Tibial nerve (tissue), 4 donors: ENCODE measurements at regions not wholly inside any gene's neighbourhood (a gene's known extent, or its start where the extent isn't known, plus 50 kb on each side); places are given as distances from the start of the nearest gene placed in this dataset.

Source experiments
- DNase-seq, 2 donors: peaks; one replicate each; pipeline ENCODE4 v3.0.0-alpha.2; 2019; ENCODE audit warnings: low spot score in 2 of 2
- H3K27ac ChIP-seq, 4 donors: fragments of 200-600 bp; sonication (generic) in 3 of 4; one replicate each; pipeline ENCODE4 v1.5.1; 2017 to 2019; ENCODE audit warnings: mild to moderate bottlenecking in 1 of 4
- H3K27me3 ChIP-seq, 2 donors: fragments of 200-600 bp; sonication (generic) in 1 of 2; one replicate each; pipeline versions ENCODE4 v1.5.1 to v1.6.0; 2017 to 2019
- H3K36me3 ChIP-seq, 3 donors: fragments of 200-600 bp; sonication (generic); one replicate each; pipeline ENCODE4 v1.5.1; 2018 to 2019
- H3K4me1 ChIP-seq, 4 donors: fragments of 200-600 bp; sonication (generic) in 3 of 4; one replicate each; pipeline ENCODE4 v1.5.1; 2017 to 2019
- H3K4me3 ChIP-seq, 4 donors: fragments of 200-600 bp; sonication (generic) in 3 of 4; one replicate each; pipeline ENCODE4 v1.5.1; 2017 to 2019; ENCODE audit warnings: mild to moderate bottlenecking in 1 of 4, moderate library complexity in 1 of 4
- H3K9me3 ChIP-seq, 4 donors: fragments of 200-600 bp; sonication (generic) in 3 of 4; one replicate each; pipeline ENCODE4 v1.5.1; 2017 to 2019
- CTCF ChIP-seq, 5 experiments: fragments of 200-600 bp in 3 of 5; fragments of 450-650 bp in 2 of 5; sonication (generic) in 3 of 5; IDR thresholded peaks; one replicate each; pipeline ENCODE4 v1.5.1; 2016 to 2019; ENCODE audit warnings: antibody characterized with exemption in 5 of 5, mild to moderate bottlenecking in 3 of 5, moderate library complexity in 2 of 5
- EP300 ChIP-seq, 2 donors: sonication (generic); formaldehyde crosslinking; IDR thresholded peaks; one replicate each; pipeline ENCODE4 v1.6.1; 2017; ENCODE audit warnings: antibody characterized with exemption in 2 of 2, mild to moderate bottlenecking in 1 of 2
- POLR2A ChIP-seq, 2 donors: fragments of 450-650 bp; IDR thresholded peaks; one replicate each; pipeline ENCODE4 v1.6.1; 2017; ENCODE audit warnings: antibody characterized with exemption in 2 of 2, mild to moderate bottlenecking in 2 of 2, moderate library complexity in 2 of 2
- WGBS, 2 donors: methylation state at CpG; one replicate each; pipeline ENCODE4 v1.1.5; 2018; 5-methylcytosine and 5-hydroxymethylcytosine counted together

GRCh38 chr1:217138173-217138765, 415.0 kb upstream of the ESRRG start:
- WGBS, 2 donors: 14 to 25% methylated on average over 20 to 29 of the region's 29 CpGs
- no peak for DNase-seq
- TF ChIP-seq EP300 (IDR thresholded peaks at IDR 0.05) (no peak), CTCF (IDR thresholded peaks at IDR 0.05) (no peak), POLR2A (IDR thresholded peaks at IDR 0.05) (no peak)
- no peaks in the 10 kb centered on the region for H3K36me3 ChIP-seq
- peaks cover 0 to 65% of the 10 kb centered on the region in 2 donors for H3K27me3 ChIP-seq
- H3K4me3 ChIP-seq: peak overlapping the region in 3 of 4 donors; percentile 5 to 40 (median 31)
- no peak overlapping the region for H3K27ac ChIP-seq
- peaks cover 0 to 60% (median 4%) of the 10 kb centered on the region in 4 donors for H3K4me1 ChIP-seq
- H3K9me3 ChIP-seq: no peaks in the 10 kb centered on the region

DNA sequence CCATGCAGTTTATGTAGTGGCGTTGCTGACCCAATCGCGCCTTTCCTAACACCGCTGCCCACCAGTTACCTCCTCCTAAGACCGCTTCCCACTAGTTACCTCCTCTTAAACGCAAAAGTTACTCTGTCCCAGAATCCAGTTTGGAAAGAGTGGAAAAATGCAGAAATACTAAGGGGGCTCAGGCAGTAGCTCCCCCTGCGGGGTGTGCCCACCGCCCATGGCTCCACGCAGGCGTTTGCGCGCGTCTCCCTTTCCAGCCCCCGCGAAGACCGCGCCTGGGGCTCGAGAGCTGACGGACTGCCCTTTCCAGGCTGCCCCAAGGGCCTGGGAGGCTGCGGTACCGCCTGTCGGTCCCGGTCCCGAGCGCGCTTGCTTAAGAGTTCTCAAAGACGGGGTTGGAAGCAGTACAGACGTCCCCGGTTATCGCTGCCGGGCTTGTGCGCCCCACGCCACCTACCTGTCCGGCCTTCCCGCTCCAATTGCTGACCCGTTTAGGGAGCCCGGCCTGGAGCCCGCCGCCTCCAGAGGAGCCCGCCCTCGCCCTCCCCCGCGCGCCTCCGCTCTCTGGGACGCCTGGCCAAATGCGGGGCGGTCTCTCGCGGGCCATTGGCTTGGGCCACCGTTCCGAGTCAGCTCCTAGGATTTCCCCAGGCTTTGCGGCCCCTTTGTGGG, 414.1 kb upstream of the ESRRG start:
- WGBS, 2 donors: 13 to 34% methylated on average over 8 to 50 of the region's 53 CpGs
- H3K27me3 ChIP-seq: peaks cover 0 to 65% of the 10 kb centered on the region in 2 donors

GRCh38 chr1:217136895-217137205, 413.6 kb upstream of the ESRRG start:
- TF ChIP-seq EP300 (IDR thresholded peaks at IDR 0.05) (no peak), POLR2A (IDR thresholded peaks at IDR 0.05) (no peak)
- Histone ChIP-seq H3K27me3 (peaks cover 0 to 65% of the 10 kb centered on the region in 2 donors), H3K4me3 (peak overlapping the region in 1 of 4 donors; percentile 40)

More for the DNA sequence above, 414.1 kb upstream of the ESRRG start:
- H3K27ac ChIP-seq: no peak overlapping the region
- no peak for TF ChIP-seq POLR2A (IDR thresholded peaks at IDR 0.05)
- no peak for TF ChIP-seq EP300 (IDR thresholded peaks at IDR 0.05)
- TF ChIP-seq CTCF (IDR thresholded peaks at IDR 0.05): no peak
- H3K36me3 ChIP-seq: no peaks in the 10 kb centered on the region
- H3K4me3 ChIP-seq: peak overlapping the region in 1 of 4 donors; percentile 40
- no peaks in the 10 kb centered on the region for H3K9me3 ChIP-seq
- peaks cover 0 to 60% (median 4%) of the 10 kb centered on the region in 4 donors for H3K4me1 ChIP-seq
- DNase-seq: no peak

GRCh38 chr1:217135987-217136894, 413.0 kb upstream of the ESRRG start:
- 36 to 47% methylated on average over 36 of the region's 36 CpGs for WGBS, 2 donors
- H3K27ac ChIP-seq: no peak overlapping the region
- peaks cover 0 to 65% of the 10 kb centered on the region in 2 donors for H3K27me3 ChIP-seq
- H3K4me1 ChIP-seq: peaks cover 0 to 60% (median 4%) of the 10 kb centered on the region in 4 donors
- H3K9me3 ChIP-seq: no peaks in the 10 kb centered on the region
- no peak for DNase-seq
- H3K36me3 ChIP-seq: no peaks in the 10 kb centered on the region
- TF ChIP-seq CTCF (IDR thresholded peaks at IDR 0.05): no peak
- TF ChIP-seq POLR2A (IDR thresholded peaks at IDR 0.05): no peak
- TF ChIP-seq EP300 (IDR thresholded peaks at IDR 0.05): no peak
- H3K4me3 ChIP-seq: peak overlapping the region; percentile 20 to 57 (median 40)

More at GRCh38 chr1:217136895-217137205, 413.6 kb upstream of the ESRRG start:
- Histone ChIP-seq H3K4me1 (peaks cover 0 to 60% (median 4%) of the 10 kb centered on the region in 4 donors), H3K27ac (no peak overlapping the region), H3K9me3 (no peaks in the 10 kb centered on the region), H3K36me3 (no peaks in the 10 kb centered on the region)
- WGBS, 2 donors: 44 to 76% methylated on average over 11 of the region's 11 CpGs
- DNase-seq: no peak

GRCh38 chr1:217135569-217135915, 412.3 kb upstream of the ESRRG start:
- no peaks in the 10 kb centered on the region for H3K9me3 ChIP-seq
- whole genome bisulfite sequencing, 2 donors: 1% methylated on average over 32 of the region's 32 CpGs
- no peak for DNase-seq
- peaks cover 0 to 60% (median 4%) of the 10 kb centered on the region in 4 donors for H3K4me1 ChIP-seq
- H3K27ac ChIP-seq: no peak overlapping the region
- H3K27me3 ChIP-seq: peaks cover 0 to 65% of the 10 kb centered on the region in 2 donors
- peak overlapping the region; percentile 20 to 57 (median 40) for H3K4me3 ChIP-seq
- no peak for TF ChIP-seq CTCF (IDR thresholded peaks at IDR 0.05)
- TF ChIP-seq POLR2A (IDR thresholded peaks at IDR 0.05): no peak
- no peak for TF ChIP-seq EP300 (IDR thresholded peaks at IDR 0.05)
- H3K36me3 ChIP-seq: no peaks in the 10 kb centered on the region
